ENCODE measurements at regions not wholly inside any gene's neighbourhood (a gene's known extent, or its start where the extent isn't known, plus 50 kb on each side); places are given as distances from the start of the nearest gene placed in this dataset.
A peak's percentile ranks its signal among the peaks of the same experiment; 100 is the strongest.
"Not testable (repeated sequence)": the region's sequence is repeated elsewhere in the genome, so short reads cannot be mapped to it uniquely, and the experiment has no call there.

GRCh38 chr21:25491267-25491666, 116.0 kb downstream of the MRPL39 start:
- in situ Hi-C loops (cut with MboI; ENCODE audit: low pct_unique_long_range_greater_than_20kb, low sequenced_read_pairs): no loop called here
- peak; percentile 21 for DNase-seq

GRCh38 chr21:25490742-25491141, 116.5 kb downstream of the MRPL39 start:
- no peak for DNase-seq
- in situ Hi-C loops (cut with MboI; ENCODE audit: low pct_unique_long_range_greater_than_20kb, low sequenced_read_pairs): no loop called here

GRCh38 chr21:25489673-25490072, 117.6 kb downstream of the MRPL39 start:
- in situ Hi-C loops (cut with MboI; ENCODE audit: low pct_unique_long_range_greater_than_20kb, low sequenced_read_pairs): no loop called here
- DNase-seq: no peak

GRCh38 chr21:25487046-25487594, 120.2 kb downstream of the MRPL39 start:
- DNase-seq: peak; percentile 53
- in situ Hi-C loops (cut with MboI; ENCODE audit: low pct_unique_long_range_greater_than_20kb, low sequenced_read_pairs): no loop called here

GRCh38 chr21:25485914-25486313, 121.4 kb downstream of the MRPL39 start:
- in situ Hi-C loops (cut with MboI; ENCODE audit: low pct_unique_long_range_greater_than_20kb, low sequenced_read_pairs): no loop called here
- DNase-seq: no peak

GRCh38 chr21:25467896-25468295, 139.4 kb downstream of the MRPL39 start:
- no peak for DNase-seq
- in situ Hi-C loops (cut with MboI; ENCODE audit: low pct_unique_long_range_greater_than_20kb, low sequenced_read_pairs): no loop called here

- DNase-seq; in situ Hi-C loops (cut with MboI; ENCODE audit: low pct_unique_long_range_greater_than_20kb, low sequenced_read_pairs): not testable (repeated sequence)
Measured at GRCh38 chr21:25467071-25467470, 140.2 kb downstream of the MRPL39 start.

- DNase-seq: no peak
- in situ Hi-C loops (cut with MboI; ENCODE audit: low pct_unique_long_range_greater_than_20kb, low sequenced_read_pairs): no loop called here
Measured at GRCh38 chr21:25466470-25466869, 140.8 kb downstream of the MRPL39 start.

GRCh38 chr21:25465263-25465662, 142.0 kb downstream of the MRPL39 start:
- DNase-seq: no peak
- in situ Hi-C loops (cut with MboI; ENCODE audit: low pct_unique_long_range_greater_than_20kb, low sequenced_read_pairs): no loop called here

GRCh38 chr21:25464275-25464674, 143.0 kb downstream of the MRPL39 start:
- in situ Hi-C loops (cut with MboI; ENCODE audit: low pct_unique_long_range_greater_than_20kb, low sequenced_read_pairs): no loop called here
- no peak for DNase-seq

- in situ Hi-C loops (cut with MboI; ENCODE audit: low pct_unique_long_range_greater_than_20kb, low sequenced_read_pairs): no loop called here
- DNase-seq: no peak
Measured at GRCh38 chr21:25462517-25462971, 144.7 kb downstream of the MRPL39 start.

GRCh38 chr21:25461725-25462124, 145.6 kb downstream of the MRPL39 start:
- in situ Hi-C loops (cut with MboI; ENCODE audit: low pct_unique_long_range_greater_than_20kb, low sequenced_read_pairs): no loop called here
- DNase-seq: no peak

- in situ Hi-C loops (cut with MboI; ENCODE audit: low pct_unique_long_range_greater_than_20kb, low sequenced_read_pairs): no loop called here
- DNase-seq: no peak
Measured at GRCh38 chr21:25459993-25460392, 147.3 kb downstream of the MRPL39 start.

GRCh38 chr21:25459365-25459764, 147.9 kb downstream of the MRPL39 start:
- no peak for DNase-seq
- in situ Hi-C loops (cut with MboI; ENCODE audit: low pct_unique_long_range_greater_than_20kb, low sequenced_read_pairs): no loop called here

GRCh38 chr21:25458484-25458883, 148.8 kb downstream of the MRPL39 start:
- no peak for DNase-seq

GRCh38 chr21:25457946-25458345, 149.3 kb downstream of the MRPL39 start:
- in situ Hi-C loops (cut with MboI; ENCODE audit: low pct_unique_long_range_greater_than_20kb, low sequenced_read_pairs): no loop called here
- DNase-seq: no peak

More at GRCh38 chr21:25458484-25458883, 148.8 kb downstream of the MRPL39 start:
- in situ Hi-C loops (cut with MboI; ENCODE audit: low pct_unique_long_range_greater_than_20kb, low sequenced_read_pairs): no loop called here

- in situ Hi-C loops (cut with MboI; ENCODE audit: low pct_unique_long_range_greater_than_20kb, low sequenced_read_pairs): no loop called here
- DNase-seq: peak; percentile 56
Measured at GRCh38 chr21:25457411-25457810, 149.9 kb downstream of the MRPL39 start.

GRCh38 chr21:25456672-25457071, 150.6 kb downstream of the MRPL39 start:
- in situ Hi-C loops (cut with MboI; ENCODE audit: low pct_unique_long_range_greater_than_20kb, low sequenced_read_pairs): no loop called here
- DNase-seq: no peak

- no peak for DNase-seq
- in situ Hi-C loops (cut with MboI; ENCODE audit: low pct_unique_long_range_greater_than_20kb, low sequenced_read_pairs): no loop called here
Measured at GRCh38 chr21:25453524-25453923, 153.8 kb downstream of the MRPL39 start.

- DNase-seq: no peak
- in situ Hi-C loops (cut with MboI; ENCODE audit: low pct_unique_long_range_greater_than_20kb, low sequenced_read_pairs): loop anchor here (25.0 kb wide), 1 partner anchor 112 kb away; no protein-coding TSS in a partner anchor
Measured at GRCh38 chr21:25449950-25450349, 157.3 kb downstream of the MRPL39 start.

- in situ Hi-C loops (cut with MboI; ENCODE audit: low pct_unique_long_range_greater_than_20kb, low sequenced_read_pairs): loop anchor here (25.0 kb wide), 1 partner anchor 120 kb away; no protein-coding TSS in a partner anchor
- DNase-seq: peak; percentile 62
Measured at GRCh38 chr21:25441835-25442234, 165.4 kb downstream of the MRPL39 start.

Data from KBM-7 (cell line).